ENCODE measurements at regions not wholly inside any gene's neighbourhood (a gene's known extent, or its start where the extent isn't known, plus 50 kb on each side); places are given as distances from the start of the nearest gene placed in this dataset.

GRCh38 chr11:37286890-37287289, 688.9 kb upstream of the RAG2 start:
- Histone ChIP-seq H3K79me1 (ENCODE audit: insufficient read depth, low read depth, low read length, poor library complexity, severe bottlenecking) (no peaks in the 10 kb centered on the region), H3K4me1 (ENCODE audit: insufficient read depth, low read length) (no peaks in the 10 kb centered on the region), H2BK20ac (ENCODE audit: low read depth, low read length, poor library complexity, severe bottlenecking) (no peak overlapping the region), H4K5ac (ENCODE audit: insufficient read length, low read depth, low read length) (no peak overlapping the region), H2AFZ (ENCODE audit: low read length) (no peak overlapping the region), H3K23ac (ENCODE audit: insufficient read length, low read depth, low read length) (no peak overlapping the region), H3K9ac (ENCODE audit: extremely low read depth, insufficient read length, low read length) (no peak overlapping the region), H2AK5ac (ENCODE audit: insufficient read length, low read length) (no peak overlapping the region), H3K9me3 (ENCODE audit: control insufficient read depth, low read depth, low read length) (no peaks in the 10 kb centered on the region), H4K8ac (replicated peaks; ENCODE audit: insufficient read length, low read depth, low read length) (no peak overlapping the region), H2BK12ac (ENCODE audit: insufficient read length, low read depth, low read length) (no peak overlapping the region), H2BK120ac (ENCODE audit: low read depth, low read length, poor library complexity, severe bottlenecking) (no peak overlapping the region), H3K14ac (ENCODE audit: insufficient read depth, low read length) (no peak overlapping the region), H3K56ac (ENCODE audit: insufficient read length, low read depth, low read length) (no peak overlapping the region), H3K4me2 (ENCODE audit: insufficient read depth, insufficient read length, low read length) (no peak overlapping the region), H3K4ac (ENCODE audit: low read depth, low read length) (no peak overlapping the region), H3T11ph (ENCODE audit: low read length) (no peak overlapping the region), H2BK15ac (ENCODE audit: low read depth, low read length) (no peak overlapping the region), H4K91ac (ENCODE audit: insufficient read length, low read depth, low read length) (no peak overlapping the region), H4K20me1 (ENCODE audit: control insufficient read depth, insufficient read depth, insufficient read length) (no peaks in the 10 kb centered on the region), H3K23me2 (ENCODE audit: insufficient read length, low read depth, low read length, poor library complexity, severe bottlenecking) (no peaks in the 10 kb centered on the region), H3K27me3 (ENCODE audit: insufficient read depth, low read length) (no peaks in the 10 kb centered on the region), H3K79me2 (ENCODE audit: insufficient read depth, low read length) (no peaks in the 10 kb centered on the region), H2BK5ac (ENCODE audit: insufficient read length, low read length) (no peak overlapping the region), H3K18ac (ENCODE audit: insufficient read length, low read depth, low read length) (no peak overlapping the region), H3K27ac (ENCODE audit: insufficient read length, low read depth, low read length) (no peak overlapping the region)
- Mint-ChIP-seq H3K36me3 (ENCODE audit: insufficient read depth in 1 of 3, low read depth in 3 of 3) (no peaks in the 10 kb centered on the region), H3K9me3 (no peaks in the 10 kb centered on the region; a peak in 2 of 5 replicates), H3K27me3 (ENCODE audit: low read depth) (no peaks in the 10 kb centered on the region), H3K4me1 (peaks cover 0 to 6% of the 10 kb centered on the region in 2 experiments; a peak in 2 of 4 replicates), H3K4me3 (no peak overlapping the region), H3K27ac (0 out of 7 replicates have a peak overlapping the region, but pooled peaks of 1 of the 3 experiments have one; percentile 8)
- no peak for TF ChIP-seq CTCF (conservative IDR thresholded peaks at IDR 0.05)
- WGBS (ENCODE audit: extremely low coverage, insufficient read length, low lambda C conversion rate): no CpG with 5 or more reads among the region's 3 CpGs
- no peak for DNase-seq
